ENCODE measurements at regions not wholly inside any gene's neighbourhood (a gene's known extent, or its start where the extent isn't known, plus 50 kb on each side); places are given as distances from the start of the nearest gene placed in this dataset.

DNA sequence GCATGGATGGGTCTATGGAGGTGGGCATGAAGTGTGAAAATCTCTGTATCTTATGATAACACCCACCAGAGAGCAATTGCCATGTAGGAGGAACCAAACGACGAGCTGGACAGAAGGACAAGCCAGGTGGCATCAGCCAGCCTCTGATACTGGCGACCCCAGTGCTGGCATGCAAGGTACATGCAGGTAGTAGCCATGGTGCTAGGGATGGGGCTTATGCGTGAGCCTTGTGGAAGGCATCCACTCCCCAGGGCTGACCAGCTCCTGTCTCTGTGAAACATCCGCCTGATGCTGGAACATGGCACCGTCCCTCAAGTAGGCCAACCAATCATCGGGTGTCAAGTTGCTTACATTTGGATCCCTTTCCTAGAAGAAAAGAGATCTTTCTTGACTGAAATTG lies 412.9 kb downstream of the GADD45G start:
- H3K9me3 ChIP-seq (ENCODE audit: control insufficient read depth, insufficient read depth, low read depth, low read length): no peaks in the 10 kb centered on the region
- no peaks in the 10 kb centered on the region for H3K36me3 ChIP-seq (ENCODE audit: control insufficient read depth in 2 of 2, insufficient read depth in 1 of 2, low read length in 2 of 2)
- H3K4me3 ChIP-seq (ENCODE audit: low read depth, low read length): no peak overlapping the region
- no peak for TF ChIP-seq ZNF138 (tag by site-specific recombination; IDR thresholded peaks at IDR 0.05; ENCODE audit: borderline replicate concordance)
- TF ChIP-seq HOXC10 (CRISPR knock-in tag; IDR thresholded peaks at IDR 0.05): no peak
- TF ChIP-seq ZNF292 (tag by site-specific recombination; IDR thresholded peaks at IDR 0.05; ENCODE audit: borderline replicate concordance, low read depth): no peak
- TF ChIP-seq, protein P1, sequence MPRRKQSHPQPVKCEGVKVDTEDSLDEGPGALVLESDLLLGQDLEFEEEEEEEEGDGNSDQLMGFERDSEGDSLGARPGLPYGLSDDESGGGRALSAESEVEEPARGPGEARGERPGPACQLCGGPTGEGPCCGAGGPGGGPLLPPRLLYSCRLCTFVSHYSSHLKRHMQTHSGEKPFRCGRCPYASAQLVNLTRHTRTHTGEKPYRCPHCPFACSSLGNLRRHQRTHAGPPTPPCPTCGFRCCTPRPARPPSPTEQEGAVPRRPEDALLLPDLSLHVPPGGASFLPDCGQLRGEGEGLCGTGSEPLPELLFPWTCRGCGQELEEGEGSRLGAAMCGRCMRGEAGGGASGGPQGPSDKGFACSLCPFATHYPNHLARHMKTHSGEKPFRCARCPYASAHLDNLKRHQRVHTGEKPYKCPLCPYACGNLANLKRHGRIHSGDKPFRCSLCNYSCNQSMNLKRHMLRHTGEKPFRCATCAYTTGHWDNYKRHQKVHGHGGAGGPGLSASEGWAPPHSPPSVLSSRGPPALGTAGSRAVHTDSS (tag by site-specific recombination; IDR thresholded peaks at IDR 0.05): no peak
- TF ChIP-seq ZNF529 (tag by site-specific recombination; IDR thresholded peaks at IDR 0.05; ENCODE audit: insufficient replicate concordance): no peak
- TF ChIP-seq ZNF510 (tag by site-specific recombination; IDR thresholded peaks at IDR 0.05; ENCODE audit: insufficient replicate concordance): no peak
- TF ChIP-seq HOXD13 (CRISPR knock-in tag; IDR thresholded peaks at IDR 0.05; ENCODE audit: borderline replicate concordance): no peak
- no peak for TF ChIP-seq SCRT2 (tag by site-specific recombination; IDR thresholded peaks at IDR 0.05)
- TF ChIP-seq ZNF660 (tag by site-specific recombination; IDR thresholded peaks at IDR 0.05): no peak
- no peak for TF ChIP-seq ZNF16 (tag by site-specific recombination; IDR thresholded peaks at IDR 0.05; ENCODE audit: low read depth)
- TF ChIP-seq, protein P2, sequence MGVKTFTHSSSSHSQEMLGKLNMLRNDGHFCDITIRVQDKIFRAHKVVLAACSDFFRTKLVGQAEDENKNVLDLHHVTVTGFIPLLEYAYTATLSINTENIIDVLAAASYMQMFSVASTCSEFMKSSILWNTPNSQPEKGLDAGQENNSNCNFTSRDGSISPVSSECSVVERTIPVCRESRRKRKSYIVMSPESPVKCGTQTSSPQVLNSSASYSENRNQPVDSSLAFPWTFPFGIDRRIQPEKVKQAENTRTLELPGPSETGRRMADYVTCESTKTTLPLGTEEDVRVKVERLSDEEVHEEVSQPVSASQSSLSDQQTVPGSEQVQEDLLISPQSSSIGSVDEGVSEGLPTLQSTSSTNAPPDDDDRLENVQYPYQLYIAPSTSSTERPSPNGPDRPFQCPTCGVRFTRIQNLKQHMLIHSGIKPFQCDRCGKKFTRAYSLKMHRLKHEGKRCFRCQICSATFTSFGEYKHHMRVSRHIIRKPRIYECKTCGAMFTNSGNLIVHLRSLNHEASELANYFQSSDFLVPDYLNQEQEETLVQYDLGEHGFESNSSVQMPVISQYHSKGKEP (tag by site-specific recombination; IDR thresholded peaks at IDR 0.05): no peak
- no peak for TF ChIP-seq ZNF146 (tag by site-specific recombination; IDR thresholded peaks at IDR 0.05)
- TF ChIP-seq SCRT1 (tag by site-specific recombination; IDR thresholded peaks at IDR 0.05; ENCODE audit: borderline replicate concordance): no peak
- no peak for TF ChIP-seq ZBTB49 (tag by site-specific recombination; IDR thresholded peaks at IDR 0.05; ENCODE audit: low read depth)
- no peak for TF ChIP-seq ZNF394 (tag by site-specific recombination; IDR thresholded peaks at IDR 0.05; ENCODE audit: borderline replicate concordance)
- no peak for TF ChIP-seq ZNF658 (tag by site-specific recombination; IDR thresholded peaks at IDR 0.05)
- no peak for TF ChIP-seq ZBTB1 (tag by site-specific recombination; IDR thresholded peaks at IDR 0.05)
- TF ChIP-seq ZNF837 (tag by site-specific recombination; IDR thresholded peaks at IDR 0.05): no peak
- no peak for TF ChIP-seq ZNF175 (tag by site-specific recombination; IDR thresholded peaks at IDR 0.05)
- no peaks in the 10 kb centered on the region for H3K4me1 ChIP-seq (ENCODE audit: control insufficient read depth, insufficient read depth, low read length)
- H3K27ac ChIP-seq (ENCODE audit: extremely low read depth, low read depth, low read length): no peak overlapping the region
- ChIA-PET POLR2A (no interaction called here), CTCF (no interaction called here)

GRCh38 chr9:90018688-90019087 lies 413.9 kb downstream of the GADD45G start:
- ChIA-PET CTCF (no interaction called here), POLR2A (no interaction called here)
- Histone ChIP-seq H3K9me3 (ENCODE audit: control insufficient read depth, insufficient read depth, low read depth, low read length) (no peaks in the 10 kb centered on the region), H3K4me1 (ENCODE audit: control insufficient read depth, insufficient read depth, low read length) (no peaks in the 10 kb centered on the region), H3K4me3 (ENCODE audit: low read depth, low read length) (no peak overlapping the region), H3K27ac (ENCODE audit: extremely low read depth, low read depth, low read length) (no peak overlapping the region), H3K36me3 (ENCODE audit: control insufficient read depth in 2 of 2, insufficient read depth in 1 of 2, low read length in 2 of 2) (no peaks in the 10 kb centered on the region)
- TF ChIP-seq ZNF24 (tag by site-specific recombination; IDR thresholded peaks at IDR 0.05) (no peak), ZNF600 (tag by site-specific recombination; IDR thresholded peaks at IDR 0.05) (no peak), ZXDB (tag by site-specific recombination; IDR thresholded peaks at IDR 0.05) (no peak), ZNF510 (tag by site-specific recombination; IDR thresholded peaks at IDR 0.05; ENCODE audit: insufficient replicate concordance) (no peak), ZNF280C (tag by site-specific recombination; IDR thresholded peaks at IDR 0.05) (no peak), ZNF121 (tag by site-specific recombination; IDR thresholded peaks at IDR 0.05) (no peak)
